ENCODE measurements at regions not wholly inside any gene's neighbourhood (a gene's known extent, or its start where the extent isn't known, plus 50 kb on each side); places are given as distances from the start of the nearest gene placed in this dataset.

DNA sequence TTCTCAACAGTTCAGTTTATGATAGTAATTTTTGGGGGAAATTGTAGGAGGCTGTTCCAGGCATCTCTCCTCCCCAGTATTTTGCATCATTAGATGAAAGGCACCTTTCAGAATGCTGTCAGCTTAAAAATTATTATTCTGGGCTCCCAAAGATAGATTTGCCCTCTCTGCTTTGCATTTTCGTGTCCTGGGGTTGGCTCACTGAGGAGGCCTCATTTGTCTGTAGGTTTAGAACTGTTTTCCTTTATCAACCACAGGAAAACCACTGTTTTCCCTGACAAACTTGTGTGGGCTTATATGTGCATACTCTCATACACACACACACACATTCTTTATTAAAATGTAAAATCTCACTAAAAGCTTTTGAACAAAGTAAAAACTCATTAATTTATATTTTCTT is 197.2 kb upstream of the VCX3A start:
- TF ChIP-seq EZH2phosphoT487 (IDR thresholded peaks at IDR 0.05; ENCODE audit: low read depth, severe bottlenecking, unreplicated experiment): no peak
- TF ChIP-seq, protein P1, sequence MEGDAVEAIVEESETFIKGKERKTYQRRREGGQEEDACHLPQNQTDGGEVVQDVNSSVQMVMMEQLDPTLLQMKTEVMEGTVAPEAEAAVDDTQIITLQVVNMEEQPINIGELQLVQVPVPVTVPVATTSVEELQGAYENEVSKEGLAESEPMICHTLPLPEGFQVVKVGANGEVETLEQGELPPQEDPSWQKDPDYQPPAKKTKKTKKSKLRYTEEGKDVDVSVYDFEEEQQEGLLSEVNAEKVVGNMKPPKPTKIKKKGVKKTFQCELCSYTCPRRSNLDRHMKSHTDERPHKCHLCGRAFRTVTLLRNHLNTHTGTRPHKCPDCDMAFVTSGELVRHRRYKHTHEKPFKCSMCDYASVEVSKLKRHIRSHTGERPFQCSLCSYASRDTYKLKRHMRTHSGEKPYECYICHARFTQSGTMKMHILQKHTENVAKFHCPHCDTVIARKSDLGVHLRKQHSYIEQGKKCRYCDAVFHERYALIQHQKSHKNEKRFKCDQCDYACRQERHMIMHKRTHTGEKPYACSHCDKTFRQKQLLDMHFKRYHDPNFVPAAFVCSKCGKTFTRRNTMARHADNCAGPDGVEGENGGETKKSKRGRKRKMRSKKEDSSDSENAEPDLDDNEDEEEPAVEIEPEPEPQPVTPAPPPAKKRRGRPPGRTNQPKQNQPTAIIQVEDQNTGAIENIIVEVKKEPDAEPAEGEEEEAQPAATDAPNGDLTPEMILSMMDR (IDR thresholded peaks at IDR 0.05; ENCODE audit: poor library complexity): no peak

All from hepatocyte (in vitro differentiated cells).